Activated naive CD8-positive, alpha-beta T cell treated with anti-CD3 and anti-CD28 coated beads, Interleukin-2, amount 50 U/mL, for 24 hours (primary cell): ENCODE measurements at regions not wholly inside any gene's neighbourhood (a gene's known extent, or its start where the extent isn't known, plus 50 kb on each side); places are given as distances from the start of the nearest gene placed in this dataset.

Experiments
- ATAC-seq: fragments of 150-1000 bp; cut with Tn5 transposase; one replicate; pipeline ENCODE4 v1.10.0; 2021
- DNase-seq: peaks from one replicate; pipeline ENCODE4 v3.0.0; 2021
- H3K27ac Mint-ChIP-seq: one replicate; pipeline ENCODE4 v1.8.0; 2021; ENCODE audit warnings: mild to moderate bottlenecking, mixed read lengths
- H3K27me3 Mint-ChIP-seq: one replicate; pipeline ENCODE4 v1.8.0; 2021; ENCODE audit warnings: mixed read lengths
- H3K36me3 Mint-ChIP-seq: one replicate; pipeline ENCODE4 v1.8.0; 2021; ENCODE audit warnings: low read depth, mixed read lengths
- H3K4me1 Mint-ChIP-seq: one replicate; pipeline ENCODE4 v1.8.0; 2021; ENCODE audit warnings: mixed read lengths
- H3K4me3 Mint-ChIP-seq: one replicate; pipeline ENCODE4 v1.8.0; 2021; ENCODE audit warnings: mild to moderate bottlenecking, moderate library complexity, mixed read lengths
- H3K9me3 Mint-ChIP-seq: one replicate; pipeline ENCODE4 v1.8.0; 2021; ENCODE audit warnings: mixed read lengths

DNA sequence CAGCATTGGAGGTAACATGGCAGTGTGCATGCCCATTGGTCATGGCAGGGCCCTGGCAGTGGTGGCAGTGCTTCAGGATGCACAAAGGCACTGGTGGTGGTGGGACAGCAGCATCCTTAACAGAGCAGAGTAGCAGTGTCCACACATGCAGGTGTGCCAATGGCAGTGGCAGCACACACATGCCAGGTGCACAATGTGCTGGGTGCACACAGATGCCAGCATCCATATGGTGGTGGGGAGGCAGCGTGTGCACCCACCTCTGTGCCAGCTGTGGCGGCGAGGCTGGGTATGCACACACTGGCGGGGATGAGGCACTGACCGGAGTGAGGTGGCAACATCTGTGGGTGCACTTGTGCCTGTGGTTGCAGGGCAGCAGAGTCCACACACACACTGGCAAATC, 150.6 kb downstream of the SI start:
- no peak for DNase-seq
- Mint-ChIP-seq H3K4me3 (no peak overlapping the region), H3K36me3 (no peaks in the 10 kb centered on the region), H3K4me1 (no peaks in the 10 kb centered on the region), H3K27me3 (no peaks in the 10 kb centered on the region), H3K27ac (no peak overlapping the region), H3K9me3 (no peaks in the 10 kb centered on the region)
- no peak for ATAC-seq

DNA sequence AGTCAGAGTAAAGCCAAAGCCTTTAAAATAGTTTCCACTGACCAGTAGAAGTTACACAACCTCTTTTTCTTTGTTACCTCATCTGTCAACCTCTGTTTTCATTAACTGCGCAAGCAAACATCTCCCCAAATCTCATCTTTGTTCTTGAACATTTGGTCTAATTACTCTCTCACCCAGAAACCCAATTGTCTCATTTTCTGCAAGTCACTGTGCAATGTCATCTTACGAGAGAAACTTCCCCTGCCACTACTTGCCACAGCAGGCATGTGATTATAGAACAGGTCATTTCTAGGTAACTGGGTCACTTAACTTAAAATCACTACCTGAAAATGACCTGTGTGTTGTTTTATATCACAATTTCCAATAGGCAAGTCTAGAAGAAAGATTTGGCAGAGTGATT, 159.4 kb downstream of the SI start:
- Mint-ChIP-seq H3K27me3 (no peaks in the 10 kb centered on the region), H3K27ac (no peak overlapping the region), H3K4me3 (no peak overlapping the region), H3K9me3 (peaks cover 7% of the 10 kb centered on the region), H3K36me3 (no peaks in the 10 kb centered on the region), H3K4me1 (no peaks in the 10 kb centered on the region)
- ATAC-seq (no peak), DNase-seq (no peak)

DNA sequence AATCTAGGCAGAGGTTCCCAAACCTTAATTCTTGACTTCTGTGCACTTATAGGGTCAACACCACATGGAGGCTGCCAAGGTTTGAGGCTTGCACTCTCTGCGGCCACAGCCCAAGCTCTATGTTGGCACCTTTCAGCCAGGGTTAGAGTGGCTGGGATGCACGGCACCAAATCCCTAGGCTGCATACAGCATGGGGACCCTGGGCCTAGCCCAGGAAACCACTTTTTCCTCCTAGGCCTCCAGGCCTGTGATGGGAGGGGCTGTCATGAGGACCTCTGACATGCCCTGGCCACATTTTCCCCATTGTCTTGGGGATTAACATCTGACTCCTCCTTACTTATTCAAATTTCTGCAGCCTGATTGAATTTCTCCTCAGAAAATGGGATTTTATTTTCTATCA, 165.4 kb downstream of the SI start:
- DNase-seq (no peak), ATAC-seq (no peak)
- no peak overlapping the region for H3K27ac Mint-ChIP-seq
- H3K4me3 Mint-ChIP-seq, result no peak overlapping the region
- no peaks in the 10 kb centered on the region for H3K27me3 Mint-ChIP-seq
- H3K36me3 Mint-ChIP-seq, result no peaks in the 10 kb centered on the region
- peaks cover 18% of the 10 kb centered on the region for H3K9me3 Mint-ChIP-seq
- H3K4me1 Mint-ChIP-seq, result no peaks in the 10 kb centered on the region

DNA sequence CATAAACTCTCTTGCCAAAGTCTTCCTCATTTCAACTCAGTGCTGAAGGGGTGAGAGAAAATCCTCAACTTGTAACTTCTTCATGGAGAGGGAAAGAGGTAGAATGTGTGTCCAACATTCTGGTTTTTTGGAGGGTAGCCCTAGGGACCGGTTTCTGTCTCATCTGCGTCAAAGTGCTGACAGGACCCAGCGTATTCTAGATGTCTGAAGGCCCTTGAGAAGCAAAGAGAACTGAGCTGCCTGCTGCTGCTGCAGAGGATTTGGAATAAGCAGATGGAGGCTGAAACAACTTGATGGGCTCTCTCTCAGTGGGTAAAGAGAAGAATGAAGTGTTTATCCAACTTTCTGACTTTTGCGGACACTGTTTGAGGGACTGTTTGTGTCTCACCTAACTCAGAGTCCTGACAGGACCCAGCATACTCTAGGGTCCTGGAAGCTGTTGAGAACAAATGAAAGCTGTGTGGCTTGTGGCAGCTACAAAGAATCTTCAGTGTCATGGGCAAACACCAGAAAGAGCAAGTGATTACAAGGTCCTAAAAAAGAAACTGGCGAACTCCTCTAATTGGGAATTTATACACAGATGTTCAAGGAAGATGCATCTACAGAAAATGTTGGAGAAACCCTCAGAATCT, 174.4 kb downstream of the SI start:
- H3K27ac Mint-ChIP-seq, result no peak overlapping the region
- ATAC-seq, result no peak
- H3K9me3 Mint-ChIP-seq, result peaks cover 14% of the 10 kb centered on the region
- no peaks in the 10 kb centered on the region for H3K27me3 Mint-ChIP-seq
- no peak overlapping the region for H3K4me3 Mint-ChIP-seq
- H3K36me3 Mint-ChIP-seq, result no peaks in the 10 kb centered on the region
- DNase-seq, result no peak
- H3K4me1 Mint-ChIP-seq, result no peaks in the 10 kb centered on the region

DNA sequence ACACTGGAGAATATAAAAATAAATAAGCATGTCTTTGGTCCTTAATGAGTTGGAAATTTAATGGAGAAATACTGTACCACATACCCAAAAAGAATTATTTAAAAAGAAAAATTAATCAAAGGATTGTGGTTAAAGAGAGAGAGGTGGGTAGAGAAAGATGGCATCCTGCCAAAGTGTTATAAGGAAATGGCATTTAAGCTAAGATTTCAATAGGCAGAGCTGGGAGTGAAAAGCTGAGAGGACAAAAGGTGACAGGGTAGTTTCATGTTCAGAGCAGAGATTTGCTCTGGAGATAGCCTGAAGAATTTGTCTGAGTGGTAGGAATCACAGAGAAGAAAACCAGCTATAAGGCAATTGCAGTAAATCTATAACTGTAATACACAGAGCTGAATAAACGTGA, 181.0 kb downstream of the SI start:
- Mint-ChIP-seq H3K36me3 (no peaks in the 10 kb centered on the region), H3K9me3 (no peaks in the 10 kb centered on the region), H3K27ac (no peak overlapping the region), H3K27me3 (no peaks in the 10 kb centered on the region), H3K4me3 (no peak overlapping the region), H3K4me1 (no peaks in the 10 kb centered on the region)
- DNase-seq (no peak), ATAC-seq (no peak)

DNA sequence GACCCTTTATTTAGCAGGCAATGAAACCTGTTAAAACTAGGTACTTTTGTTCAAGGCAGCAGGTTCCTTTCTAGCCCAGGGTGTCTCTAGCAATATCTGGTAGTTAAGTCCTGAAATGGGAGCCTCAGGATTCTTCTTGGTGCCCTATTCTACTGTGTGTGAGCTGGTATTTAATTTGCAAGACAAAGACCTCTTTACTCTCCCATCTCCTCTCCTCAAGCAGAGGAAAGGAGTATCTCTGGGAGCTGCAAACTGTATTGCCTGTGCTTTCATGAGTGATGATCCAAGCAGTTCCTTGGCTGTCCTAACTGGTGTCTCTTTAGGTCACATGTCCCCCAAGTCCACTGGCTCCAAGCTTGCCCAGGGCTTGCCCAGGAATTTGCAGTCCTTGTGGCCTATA, 188.2 kb downstream of the SI start:
- no peaks in the 10 kb centered on the region for H3K27me3 Mint-ChIP-seq
- H3K36me3 Mint-ChIP-seq, result no peaks in the 10 kb centered on the region
- H3K27ac Mint-ChIP-seq, result no peak overlapping the region
- no peak for DNase-seq
- H3K9me3 Mint-ChIP-seq, result peaks cover 10% of the 10 kb centered on the region
- no peak overlapping the region for H3K4me3 Mint-ChIP-seq
- no peaks in the 10 kb centered on the region for H3K4me1 Mint-ChIP-seq
- no peak for ATAC-seq

DNA sequence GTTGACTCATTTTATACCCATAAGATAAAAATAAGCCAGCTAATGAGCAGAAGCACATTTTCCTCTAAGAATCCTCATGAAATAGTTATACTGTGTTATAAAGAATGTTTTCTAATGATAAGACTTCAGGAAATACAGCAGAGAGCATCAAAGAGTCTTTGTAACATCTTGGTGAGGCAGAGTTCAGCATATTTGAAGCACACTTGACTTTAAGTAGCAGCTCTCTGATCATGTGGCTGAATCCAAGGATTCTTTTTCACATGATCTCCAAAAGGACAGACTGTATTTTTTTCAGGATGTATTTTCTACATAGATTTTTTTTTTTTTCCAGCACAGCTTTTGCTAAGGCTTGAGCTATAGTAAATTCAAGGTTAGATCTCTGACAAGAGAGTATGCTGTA, 195.1 kb downstream of the SI start:
- no peak for DNase-seq

DNA sequence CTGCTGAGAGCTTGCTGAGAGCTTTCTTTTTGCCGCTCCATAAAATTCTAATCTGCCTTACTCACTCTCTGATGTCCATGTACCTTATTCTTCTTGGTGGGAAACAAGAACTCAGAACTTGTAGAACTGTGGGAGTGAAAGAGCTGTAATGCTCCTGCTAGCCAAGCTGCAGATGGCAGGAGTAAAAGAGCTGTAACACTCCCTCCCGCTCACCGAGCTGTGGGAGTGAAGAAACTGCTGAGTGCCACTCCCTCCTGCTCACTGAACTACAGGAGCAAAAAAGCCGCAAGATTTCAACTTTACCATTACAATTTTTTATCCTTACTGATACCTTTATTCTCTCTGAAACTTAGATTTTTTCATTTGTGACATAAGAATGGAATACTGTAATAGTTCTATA, 199.1 kb downstream of the SI start:
- no peak overlapping the region for H3K27ac Mint-ChIP-seq

More for the DNA sequence above, 195.1 kb downstream of the SI start:
- ATAC-seq, result no peak
- H3K27me3 Mint-ChIP-seq, result no peaks in the 10 kb centered on the region
- no peak overlapping the region for H3K4me3 Mint-ChIP-seq
- H3K4me1 Mint-ChIP-seq, result no peaks in the 10 kb centered on the region
- no peaks in the 10 kb centered on the region for H3K9me3 Mint-ChIP-seq
- no peak overlapping the region for H3K27ac Mint-ChIP-seq
- no peaks in the 10 kb centered on the region for H3K36me3 Mint-ChIP-seq

DNA sequence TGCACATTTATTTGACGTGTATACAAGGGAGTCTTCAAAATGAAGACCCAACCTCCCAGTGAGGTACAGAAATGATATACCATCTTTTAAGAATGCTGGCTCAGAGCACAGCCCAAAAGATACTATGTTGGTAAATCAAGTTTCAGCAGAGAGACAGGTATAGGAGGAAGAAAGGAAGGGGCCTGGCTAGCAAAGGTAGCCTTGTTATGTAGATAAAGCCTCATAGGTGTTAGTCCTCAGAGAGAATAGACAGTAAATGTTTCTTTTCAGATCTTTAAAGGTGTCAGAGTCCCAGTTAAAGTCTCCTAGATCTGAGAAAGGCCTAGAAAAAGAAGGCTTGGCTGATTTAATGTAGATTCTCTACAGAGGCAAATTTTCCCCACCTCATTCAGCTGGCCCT, 213.8 kb downstream of the SI start:
- no peaks in the 10 kb centered on the region for H3K9me3 Mint-ChIP-seq
- DNase-seq, result no peak
- H3K27me3 Mint-ChIP-seq, result no peaks in the 10 kb centered on the region
- no peak overlapping the region for H3K4me3 Mint-ChIP-seq
- no peak for ATAC-seq
- no peak overlapping the region for H3K27ac Mint-ChIP-seq
- no peaks in the 10 kb centered on the region for H3K4me1 Mint-ChIP-seq
- no peaks in the 10 kb centered on the region for H3K36me3 Mint-ChIP-seq

More for the DNA sequence above, 199.1 kb downstream of the SI start:
- no peak for ATAC-seq
- DNase-seq, result no peak
- Mint-ChIP-seq H3K4me3 (no peak overlapping the region), H3K36me3 (no peaks in the 10 kb centered on the region), H3K9me3 (peaks cover 2% of the 10 kb centered on the region), H3K4me1 (no peaks in the 10 kb centered on the region), H3K27me3 (no peaks in the 10 kb centered on the region)

DNA sequence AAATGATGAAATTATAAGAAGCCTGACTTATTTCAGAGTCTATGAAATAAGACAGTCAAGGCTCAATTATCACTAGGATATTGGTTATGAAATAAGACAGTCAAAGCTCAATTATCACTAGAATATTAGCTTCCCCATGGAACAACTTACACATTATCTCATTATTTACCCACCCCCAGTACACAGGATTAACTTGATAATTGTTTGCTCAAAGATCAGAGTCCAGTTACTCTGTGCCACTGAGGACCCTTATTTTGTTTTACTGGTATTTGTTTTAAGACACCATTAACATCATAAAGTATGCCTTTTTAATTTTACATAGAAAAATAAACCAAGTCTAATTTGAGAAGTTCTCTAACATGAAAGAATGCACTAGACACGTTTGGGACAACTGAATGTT, 225.4 kb downstream of the SI start:
- Mint-ChIP-seq H3K36me3 (no peaks in the 10 kb centered on the region), H3K9me3 (no peaks in the 10 kb centered on the region), H3K27me3 (no peaks in the 10 kb centered on the region), H3K27ac (no peak overlapping the region), H3K4me3 (no peak overlapping the region), H3K4me1 (no peaks in the 10 kb centered on the region)
- DNase-seq, result no peak
- no peak for ATAC-seq

DNA sequence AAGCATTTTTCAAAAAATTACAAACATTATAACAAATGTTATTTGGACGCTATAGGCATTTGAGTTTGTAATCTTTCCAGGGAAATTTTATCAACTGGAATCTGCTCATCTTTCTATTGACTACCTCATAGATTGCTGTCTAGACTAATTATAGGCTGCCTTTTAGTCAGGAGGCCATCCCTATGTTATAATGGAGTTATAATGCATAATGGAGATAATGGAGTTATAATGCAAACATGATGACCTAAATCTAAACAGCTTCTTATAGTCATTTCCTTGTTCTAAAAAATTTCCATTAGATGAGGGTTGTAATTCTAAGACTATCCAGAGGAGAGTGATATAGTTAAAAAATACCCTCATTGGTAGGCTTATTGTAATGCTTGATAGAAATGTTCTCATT, 226.4 kb downstream of the SI start:
- no peak for ATAC-seq
- Mint-ChIP-seq H3K36me3 (no peaks in the 10 kb centered on the region), H3K9me3 (no peaks in the 10 kb centered on the region), H3K27me3 (no peaks in the 10 kb centered on the region), H3K4me1 (no peaks in the 10 kb centered on the region), H3K4me3 (no peak overlapping the region), H3K27ac (no peak overlapping the region)
- DNase-seq, result no peak

DNA sequence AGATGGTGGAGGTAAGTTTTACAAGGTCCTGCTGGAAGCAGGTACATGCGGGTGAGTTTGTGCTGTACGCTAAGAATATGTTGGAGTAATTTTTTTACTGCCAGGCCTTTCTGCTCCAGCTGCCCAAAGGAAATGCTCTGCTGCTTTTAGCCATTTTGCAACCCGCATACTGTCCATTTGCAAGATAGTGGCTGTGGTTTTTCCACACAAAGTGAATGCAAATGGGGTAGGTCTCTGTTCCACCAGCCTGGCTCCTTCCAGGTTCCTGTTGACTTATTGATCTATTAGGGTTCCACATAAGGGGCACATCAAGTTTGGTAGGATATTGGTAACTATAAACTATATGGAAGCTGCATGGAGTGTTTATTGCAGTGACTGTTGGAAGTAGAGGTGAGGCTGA, 227.1 kb downstream of the SI start:
- no peaks in the 10 kb centered on the region for H3K4me1 Mint-ChIP-seq
- no peaks in the 10 kb centered on the region for H3K9me3 Mint-ChIP-seq
- no peak overlapping the region for H3K4me3 Mint-ChIP-seq
- H3K27ac Mint-ChIP-seq, result no peak overlapping the region
- no peaks in the 10 kb centered on the region for H3K36me3 Mint-ChIP-seq
- ATAC-seq (no peak), DNase-seq (no peak)
- H3K27me3 Mint-ChIP-seq, result no peaks in the 10 kb centered on the region

DNA sequence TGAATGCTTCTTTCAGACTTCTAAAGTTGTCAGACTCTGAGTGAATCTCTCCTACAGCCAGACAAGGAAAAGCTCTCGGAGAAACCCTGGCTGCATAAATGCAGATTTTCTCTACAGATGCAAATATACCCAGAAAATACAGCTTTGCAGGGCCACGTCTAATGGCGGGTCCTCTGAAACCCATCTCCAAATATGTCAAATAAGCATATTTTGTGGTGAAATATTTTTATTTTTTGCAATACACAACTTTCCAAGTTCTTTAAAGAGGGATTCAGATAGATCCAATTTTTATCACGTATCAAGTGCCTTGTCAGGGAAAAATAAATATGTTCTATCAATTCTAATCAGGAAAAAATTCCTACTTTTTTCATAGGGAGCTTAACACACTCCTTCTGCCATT, 229.4 kb downstream of the SI start:
- ATAC-seq (no peak), DNase-seq (no peak)
- H3K36me3 Mint-ChIP-seq, result no peaks in the 10 kb centered on the region
- no peaks in the 10 kb centered on the region for H3K9me3 Mint-ChIP-seq
- no peak overlapping the region for H3K27ac Mint-ChIP-seq
- H3K4me1 Mint-ChIP-seq, result no peaks in the 10 kb centered on the region
- no peaks in the 10 kb centered on the region for H3K27me3 Mint-ChIP-seq
- H3K4me3 Mint-ChIP-seq, result no peak overlapping the region

DNA sequence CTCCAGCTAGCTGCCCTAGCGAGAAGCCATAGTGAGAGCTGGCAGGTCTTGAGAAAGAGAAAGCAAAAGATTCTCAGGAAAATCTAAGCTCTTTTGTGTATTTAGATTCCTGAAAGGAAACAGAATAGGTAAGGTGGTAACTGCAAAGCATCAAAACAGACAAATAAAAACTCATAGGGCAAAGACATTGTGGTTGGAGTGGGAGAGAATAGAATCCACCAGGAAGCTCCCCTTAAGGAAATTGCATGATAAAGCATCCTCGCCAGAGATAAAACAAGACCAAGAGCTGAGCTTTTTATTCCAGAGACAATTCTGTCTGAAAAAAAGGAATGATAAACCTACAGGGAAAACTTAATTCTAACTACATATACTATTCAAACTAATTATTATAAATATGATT, 232.6 kb downstream of the SI start:
- no peak for ATAC-seq
- no peak overlapping the region for H3K27ac Mint-ChIP-seq
- no peak overlapping the region for H3K4me3 Mint-ChIP-seq
- H3K9me3 Mint-ChIP-seq, result peaks cover 4% of the 10 kb centered on the region
- DNase-seq, result no peak
- no peaks in the 10 kb centered on the region for H3K36me3 Mint-ChIP-seq
- H3K27me3 Mint-ChIP-seq, result no peaks in the 10 kb centered on the region
- no peaks in the 10 kb centered on the region for H3K4me1 Mint-ChIP-seq

DNA sequence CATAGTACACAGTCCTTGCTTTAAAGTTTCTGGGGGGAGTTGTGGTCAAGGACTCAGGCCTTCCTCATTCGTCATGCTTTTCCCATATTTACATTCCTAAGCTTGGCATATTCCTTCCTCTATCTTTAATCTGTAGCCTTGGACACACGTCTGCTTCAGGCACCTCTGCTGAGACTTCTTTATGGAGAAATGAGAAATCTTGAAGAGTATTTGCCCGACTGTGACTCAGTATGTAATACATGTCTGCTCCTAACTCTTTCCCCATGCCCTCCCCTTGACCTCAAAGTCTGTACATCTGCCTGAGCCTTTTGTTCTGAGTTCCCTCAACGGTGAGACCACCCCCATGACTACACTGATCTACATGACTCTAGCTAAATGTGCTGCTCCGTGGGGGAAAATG, 246.1 kb downstream of the SI start:
- DNase-seq (no peak), ATAC-seq (no peak)
- Mint-ChIP-seq H3K9me3 (no peaks in the 10 kb centered on the region), H3K36me3 (no peaks in the 10 kb centered on the region), H3K4me3 (no peak overlapping the region), H3K27ac (no peak overlapping the region), H3K27me3 (no peaks in the 10 kb centered on the region), H3K4me1 (no peaks in the 10 kb centered on the region)

DNA sequence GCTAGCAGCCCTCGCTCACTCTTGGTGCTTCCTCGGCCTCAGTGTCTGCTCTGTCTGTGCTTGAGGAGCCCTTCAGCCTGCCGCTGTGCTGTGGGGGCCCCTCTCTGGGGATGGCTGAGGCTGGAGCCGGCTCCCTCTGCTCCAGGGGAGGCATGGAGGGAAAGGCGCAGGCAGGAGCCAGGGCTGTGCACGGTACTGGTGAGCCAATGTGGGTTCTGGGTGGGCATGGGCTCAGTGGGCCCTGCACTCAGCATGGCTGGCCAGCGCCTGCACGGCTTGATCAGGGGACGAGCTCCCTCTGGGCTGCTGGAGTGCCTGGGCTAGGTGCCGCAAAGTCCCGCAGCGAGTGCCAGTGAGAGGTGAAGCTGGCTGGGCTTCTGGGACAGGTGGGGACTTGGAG, 260.0 kb downstream of the SI start:
- ATAC-seq, result no peak
- no peaks in the 10 kb centered on the region for H3K9me3 Mint-ChIP-seq
- H3K27me3 Mint-ChIP-seq, result no peaks in the 10 kb centered on the region
- no peak overlapping the region for H3K27ac Mint-ChIP-seq
- no peak overlapping the region for H3K4me3 Mint-ChIP-seq
- no peaks in the 10 kb centered on the region for H3K4me1 Mint-ChIP-seq
- no peaks in the 10 kb centered on the region for H3K36me3 Mint-ChIP-seq
- no peak for DNase-seq
